ENCODE measurements at regions not wholly inside any gene's neighbourhood (a gene's known extent, or its start where the extent isn't known, plus 50 kb on each side); places are given as distances from the start of the nearest gene placed in this dataset.
A peak's percentile ranks its signal among the peaks of the same experiment; 100 is the strongest.

DNA sequence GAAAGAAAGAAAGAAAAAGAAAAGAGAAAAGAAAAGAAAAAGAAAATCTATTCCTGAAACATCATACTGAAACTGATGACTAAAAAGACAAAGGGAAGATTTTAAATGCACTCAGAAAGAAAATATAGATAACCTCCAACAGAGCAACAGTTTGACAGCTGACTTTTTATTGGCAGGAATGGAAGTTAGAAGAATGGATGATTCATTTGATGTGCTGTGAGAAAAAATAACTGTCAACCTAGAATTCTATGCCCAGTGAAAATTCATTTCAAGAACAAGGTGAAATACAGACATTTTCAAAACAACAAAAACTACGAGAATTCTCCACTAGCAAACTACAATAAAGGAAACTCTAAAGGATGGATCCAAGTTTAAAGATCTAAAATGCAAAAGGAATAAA is 50.5 kb upstream of the HSPA12A start:
- Mint-ChIP-seq H3K4me3 (no peak overlapping the region), H3K27me3 (peaks cover 16 to 58% (median 36%) of the 10 kb centered on the region in 3 donors), H3K36me3 (no peaks in the 10 kb centered on the region), H3K4me1 (peaks cover 0 to 6% (median 4%) of the 10 kb centered on the region in 3 donors), H3K27ac (no peak overlapping the region), H3K9me3 (peaks cover 0 to 5% (median 0%) of the 10 kb centered on the region in 7 donors)
- ATAC-seq (ENCODE audit: low read depth in 2 of 2) (no peak), DNase-seq (no peak)

DNA sequence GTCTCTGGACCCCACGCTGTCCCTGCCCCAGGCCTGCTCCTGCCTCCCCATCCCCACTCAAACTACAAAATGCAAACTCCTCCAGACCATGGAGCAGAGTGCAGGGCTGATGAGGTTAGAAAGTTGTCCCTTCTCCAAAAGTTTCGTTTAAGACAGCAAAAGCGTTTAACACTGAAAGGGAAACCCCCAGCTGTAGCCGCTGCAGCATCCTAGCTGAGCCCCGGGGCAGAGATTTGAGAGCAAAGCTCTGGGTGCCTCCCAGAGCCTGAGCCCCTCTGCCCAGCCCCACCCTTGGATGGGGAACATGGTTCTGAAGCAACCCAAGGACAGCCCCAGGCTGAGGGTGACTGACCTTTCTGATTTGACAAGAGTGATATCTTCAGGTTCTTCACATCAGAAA is 52.8 kb upstream of the ENO4 start:
- ATAC-seq (ENCODE audit: low read depth in 2 of 2) (no peak), DNase-seq (no peak)
- Mint-ChIP-seq H3K27me3 (peaks cover 12 to 42% (median 31%) of the 10 kb centered on the region in 3 donors), H3K27ac (peak overlapping the region in 1 of 6 donors; percentile 22), H3K4me1 (no peaks in the 10 kb centered on the region), H3K9me3 (peaks cover 0 to 5% (median 0%) of the 10 kb centered on the region in 7 donors), H3K36me3 (no peaks in the 10 kb centered on the region), H3K4me3 (no peak overlapping the region)

DNA sequence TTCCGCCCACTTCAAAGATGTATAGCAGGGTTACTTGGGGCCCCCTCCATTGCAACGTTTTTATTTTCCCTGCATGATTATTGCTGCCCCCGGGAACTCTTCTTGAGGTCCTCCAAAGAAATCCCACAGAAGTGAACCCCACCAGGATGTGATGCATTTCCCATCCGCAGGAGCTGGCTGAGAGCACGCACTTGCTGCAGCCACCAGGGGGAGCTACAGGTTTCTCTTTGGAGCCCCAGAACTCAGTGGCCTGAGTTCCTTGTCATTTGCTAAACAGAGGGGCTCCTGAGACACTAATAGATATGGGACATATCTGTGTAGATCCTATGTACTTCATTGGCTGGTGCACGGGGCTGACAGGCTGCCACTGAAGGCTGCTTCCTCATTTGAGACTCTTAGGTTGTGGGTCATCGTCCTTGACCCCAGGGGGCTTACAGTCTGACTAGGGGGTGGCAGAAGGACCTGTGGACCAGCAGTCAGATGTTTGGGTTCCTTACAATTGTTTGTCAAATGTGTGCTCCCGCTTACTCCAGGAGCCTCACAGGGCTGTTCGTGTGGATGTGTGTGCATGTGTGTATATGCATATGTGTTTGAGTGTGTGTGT is 52.3 kb upstream of the ENO4 start:
- Mint-ChIP-seq H3K9me3 (peaks cover 0 to 7% (median 0%) of the 10 kb centered on the region in 7 donors), H3K4me3 (no peak overlapping the region), H3K27ac (no peak overlapping the region), H3K4me1 (no peaks in the 10 kb centered on the region), H3K27me3 (peaks cover 12 to 37% (median 26%) of the 10 kb centered on the region in 3 donors), H3K36me3 (no peaks in the 10 kb centered on the region)
- DNase-seq (peak; percentile 11), ATAC-seq (ENCODE audit: low read depth in 2 of 2) (peak in 1 of 2 donors; percentile 35)

DNA sequence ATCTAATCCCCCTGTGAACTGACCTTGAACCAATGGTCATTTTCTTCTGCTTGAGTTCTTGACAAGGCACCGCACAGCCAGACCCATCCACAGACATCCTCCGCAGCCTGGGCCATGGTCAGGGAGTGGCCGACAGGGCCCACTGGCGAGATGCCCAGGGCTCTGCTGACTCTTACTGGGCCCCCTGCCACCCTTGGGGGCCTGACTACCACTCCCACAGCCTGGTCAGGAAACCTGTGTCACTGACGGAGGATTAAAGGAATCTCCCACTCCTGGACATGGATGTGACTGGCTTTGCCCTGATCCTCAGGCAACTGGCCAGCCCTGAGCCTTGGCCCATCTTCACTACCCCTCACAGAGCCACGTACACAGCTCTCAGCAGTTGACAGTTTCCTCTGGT is 50.4 kb upstream of the ENO4 start:
- H3K9me3 Mint-ChIP-seq, result peaks cover 0 to 5% (median 0%) of the 10 kb centered on the region in 7 donors
- no peak overlapping the region for H3K27ac Mint-ChIP-seq
- H3K4me1 Mint-ChIP-seq, result no peaks in the 10 kb centered on the region
- ATAC-seq (ENCODE audit: low read depth in 2 of 2) (no peak), DNase-seq (no peak)
- H3K27me3 Mint-ChIP-seq, result peaks cover 7 to 19% (median 13%) of the 10 kb centered on the region in 3 donors
- H3K36me3 Mint-ChIP-seq, result no peaks in the 10 kb centered on the region
- H3K4me3 Mint-ChIP-seq, result no peak overlapping the region
